HG03280 (cell line): ENCODE measurements at regions not wholly inside any gene's neighbourhood (a gene's known extent, or its start where the extent isn't known, plus 50 kb on each side); places are given as distances from the start of the nearest gene placed in this dataset.
"Not testable (repeated sequence)": the region's sequence is repeated elsewhere in the genome, so short reads cannot be mapped to it uniquely, and the experiment has no call there.

ENCODE experiments used
- ATAC-seq: cut with Tn5 transposase; IDR thresholded peaks from one replicate; pipeline ENCODE4 v1.9.1; 2021; ENCODE audit warnings: mild to moderate bottlenecking, moderate library complexity; ENCODE audit not compliant: unreplicated experiment

GRCh38 chr4:32597354-32597753 lies 1877.2 kb downstream of the PCDH7 start:
- ATAC-seq = no peak

- no peak for ATAC-seq
These were observed 1881.7 kb downstream of the PCDH7 start for GRCh38 chr4:32601848-32602247.

GRCh38 chr4:32607978-32608377 lies 1887.8 kb downstream of the PCDH7 start:
- no peak for ATAC-seq

GRCh38 chr4:32624943-32625603 lies 1904.9 kb downstream of the PCDH7 start:
- no peak for ATAC-seq

- ATAC-seq = no peak
These were observed 1905.6 kb downstream of the PCDH7 start for GRCh38 chr4:32625687-32626337.

- ATAC-seq = no peak
These were observed 1911.7 kb downstream of the PCDH7 start for GRCh38 chr4:32631831-32632230.

- no peak for ATAC-seq
These were observed 1913.3 kb downstream of the PCDH7 start for GRCh38 chr4:32633421-32633820.

GRCh38 chr4:32645653-32646052 lies 1925.5 kb downstream of the PCDH7 start:
- ATAC-seq = no peak

- ATAC-seq = no peak
These were observed 1937.8 kb downstream of the PCDH7 start for GRCh38 chr4:32658019-32658418.

GRCh38 chr4:32661229-32661628 lies 1941.1 kb downstream of the PCDH7 start:
- ATAC-seq = no peak

GRCh38 chr4:32662803-32663202 lies 1942.6 kb downstream of the PCDH7 start:
- ATAC-seq = no peak

- no peak for ATAC-seq
These were observed 1952.2 kb downstream of the PCDH7 start for GRCh38 chr4:32672359-32672758.

- ATAC-seq = no peak
These were observed 1960.8 kb downstream of the PCDH7 start for GRCh38 chr4:32680946-32681345.

- ATAC-seq = no peak
These were observed 1964.0 kb downstream of the PCDH7 start for GRCh38 chr4:32684160-32684559.

GRCh38 chr4:32686123-32686522 lies 1966.0 kb downstream of the PCDH7 start:
- ATAC-seq = no peak

GRCh38 chr4:32689518-32689917 lies 1969.3 kb downstream of the PCDH7 start:
- no peak for ATAC-seq

GRCh38 chr4:32697281-32697814 lies 1977.2 kb downstream of the PCDH7 start:
- ATAC-seq = no peak

- ATAC-seq = no peak
These were observed 1980.7 kb downstream of the PCDH7 start for GRCh38 chr4:32700838-32701237.

- ATAC-seq = no peak
These were observed 1986.7 kb downstream of the PCDH7 start for GRCh38 chr4:32706893-32707292.

GRCh38 chr4:32716090-32716620 lies 1996.0 kb downstream of the PCDH7 start:
- not testable (repeated sequence) for ATAC-seq

- no peak for ATAC-seq
These were observed 2015.9 kb downstream of the PCDH7 start for GRCh38 chr4:32735856-32736590.
